ENCODE measurements at regions not wholly inside any gene's neighbourhood (a gene's known extent, or its start where the extent isn't known, plus 50 kb on each side); places are given as distances from the start of the nearest gene placed in this dataset.
"Not testable (repeated sequence)": the region's sequence is repeated elsewhere in the genome, so short reads cannot be mapped to it uniquely, and the experiment has no call there.

GRCh38 chr2:61677942-61678341 lies 139.8 kb upstream of the XPO1 start:
- intact Hi-C loops (cut with micrococcal nuclease): no loop called here

DNA sequence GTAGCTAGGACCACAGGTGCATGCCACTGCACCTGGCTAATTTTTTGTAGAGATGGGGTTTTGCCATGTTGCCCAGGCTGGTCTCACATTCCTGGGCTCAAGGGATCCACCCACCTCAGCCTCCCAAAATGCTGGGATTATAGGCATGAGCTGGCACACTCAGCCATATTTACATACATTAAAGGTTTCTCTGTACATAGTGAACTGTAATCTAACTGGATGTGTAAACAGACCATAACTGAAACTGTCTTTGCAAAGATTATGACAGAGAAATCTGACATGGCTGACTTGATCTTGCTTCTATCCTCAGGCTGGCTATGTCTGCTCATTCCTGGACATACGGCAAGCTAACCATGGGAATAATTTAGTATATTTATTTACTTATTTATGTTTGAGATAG lies 139.2 kb upstream of the XPO1 start:
- intact Hi-C loops (cut with micrococcal nuclease): no loop called here

GRCh38 chr2:61675204-61675603 lies 137.0 kb upstream of the XPO1 start:
- intact Hi-C loops (cut with micrococcal nuclease): no loop called here

DNA sequence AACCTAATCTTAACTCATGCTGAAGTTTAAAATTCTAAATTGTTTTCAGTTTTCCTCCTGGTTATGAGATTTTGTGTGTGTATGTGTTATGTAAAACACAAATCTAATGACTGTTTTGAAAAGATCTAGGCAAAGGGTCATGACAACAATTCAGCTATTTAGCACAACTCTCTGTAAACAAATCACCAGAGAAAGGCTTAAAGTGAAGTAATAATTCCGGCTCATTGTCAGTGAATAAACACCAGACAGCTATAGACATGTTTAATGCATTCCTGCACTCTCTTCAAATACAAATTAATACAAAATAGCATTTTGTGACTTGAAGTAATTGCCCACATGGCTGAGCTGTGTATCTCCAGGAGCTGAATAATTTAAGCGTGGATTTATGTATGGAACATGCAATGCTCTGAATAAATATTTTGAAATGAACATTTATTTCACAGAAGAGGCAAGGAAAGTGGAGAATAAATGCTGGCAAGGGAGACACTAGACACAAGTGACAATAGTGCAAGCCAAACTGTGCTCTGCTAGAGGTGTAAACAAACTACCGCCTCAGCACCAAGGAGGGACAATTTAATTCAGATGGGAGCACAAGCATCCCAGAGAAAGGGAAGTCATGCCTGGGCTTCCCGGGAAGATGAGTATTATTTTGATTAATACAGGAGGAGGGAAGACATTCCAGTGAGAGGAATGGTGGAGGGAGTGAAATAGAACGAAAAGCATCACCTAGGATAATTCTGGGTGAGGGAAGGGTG lies 133.6 kb upstream of the XPO1 start:
- intact Hi-C loops (cut with micrococcal nuclease): loop anchor here (1.0 to 2.0 kb wide), 2 partner anchors 23 to 133 kb away; partner anchors contain the start of gene XPO1

GRCh38 chr2:61670591-61671501 lies 132.7 kb upstream of the XPO1 start:
- intact Hi-C loops (cut with micrococcal nuclease): loop anchor here (1.0 to 2.0 kb wide), 2 partner anchors 23 to 132 kb away; partner anchors contain the start of gene XPO1

DNA sequence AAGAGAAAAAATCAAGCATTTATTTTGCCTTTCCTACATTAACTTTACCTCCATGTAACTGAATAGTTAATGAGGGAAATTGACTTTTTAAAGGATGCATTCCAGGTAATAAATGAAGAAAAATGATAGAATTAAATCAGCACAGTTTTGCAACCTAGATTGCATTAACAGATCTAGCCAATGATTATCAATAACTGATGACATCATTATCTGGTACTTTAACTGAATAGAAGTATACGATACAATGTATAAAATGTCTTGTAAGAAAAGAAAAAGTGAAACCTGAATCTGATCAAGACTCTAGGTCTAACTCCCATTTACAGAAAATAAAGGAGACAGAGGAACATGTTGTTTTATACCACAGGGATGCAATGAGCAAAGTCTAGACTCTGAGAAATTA lies 126.0 kb upstream of the XPO1 start:
- intact Hi-C loops (cut with micrococcal nuclease): no loop called here

GRCh38 chr2:61662990-61663389 lies 124.8 kb upstream of the XPO1 start:
- intact Hi-C loops (cut with micrococcal nuclease): no loop called here

DNA sequence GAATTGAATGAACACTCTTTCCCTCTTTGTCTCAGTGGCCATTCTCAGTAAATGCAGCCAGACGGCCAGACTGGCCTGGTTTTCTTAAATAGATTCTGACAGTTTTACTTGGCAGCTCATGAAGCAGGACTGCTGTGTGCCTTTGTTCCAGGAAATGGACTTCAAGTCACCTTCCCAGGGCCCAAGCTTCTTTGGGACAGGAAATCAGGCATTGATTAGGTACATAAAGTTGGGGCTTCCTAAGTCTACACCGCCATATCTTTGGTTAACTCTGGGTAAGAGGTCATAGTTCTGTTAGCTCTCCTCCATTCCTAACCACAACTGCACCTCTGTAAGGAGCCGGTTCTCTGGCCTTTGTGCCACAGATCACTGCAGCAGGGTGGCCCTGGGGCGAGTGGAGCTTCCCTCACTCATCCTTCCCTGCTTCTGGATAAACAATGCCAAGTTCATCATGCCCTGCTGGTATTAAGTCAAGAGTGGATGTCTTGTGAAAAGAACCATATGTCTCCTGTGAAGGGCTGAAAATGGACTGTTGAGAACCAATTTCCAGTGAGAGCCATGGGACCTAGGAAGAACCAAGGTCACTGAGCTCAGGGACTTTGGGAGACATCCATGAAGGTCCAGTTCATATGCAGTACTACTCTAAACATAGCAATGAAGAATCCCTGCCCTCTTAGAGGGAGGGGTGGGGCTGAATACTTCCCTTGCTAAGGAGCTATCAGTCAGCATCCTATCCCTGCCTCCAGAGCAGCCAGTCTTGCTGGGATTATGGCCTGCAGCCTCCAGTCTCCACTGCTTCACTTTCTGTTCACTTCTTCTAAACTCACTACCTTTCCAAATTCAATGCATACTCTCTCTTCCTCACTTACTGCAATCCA lies 122.6 kb upstream of the XPO1 start:
- intact Hi-C loops (cut with micrococcal nuclease): no loop called here

GRCh38 chr2:61658841-61659780 lies 121.0 kb upstream of the XPO1 start:
- intact Hi-C loops (cut with micrococcal nuclease): loop anchor here (2.0 kb wide), 1 partner anchor 232 kb away; no protein-coding TSS in a partner anchor

DNA sequence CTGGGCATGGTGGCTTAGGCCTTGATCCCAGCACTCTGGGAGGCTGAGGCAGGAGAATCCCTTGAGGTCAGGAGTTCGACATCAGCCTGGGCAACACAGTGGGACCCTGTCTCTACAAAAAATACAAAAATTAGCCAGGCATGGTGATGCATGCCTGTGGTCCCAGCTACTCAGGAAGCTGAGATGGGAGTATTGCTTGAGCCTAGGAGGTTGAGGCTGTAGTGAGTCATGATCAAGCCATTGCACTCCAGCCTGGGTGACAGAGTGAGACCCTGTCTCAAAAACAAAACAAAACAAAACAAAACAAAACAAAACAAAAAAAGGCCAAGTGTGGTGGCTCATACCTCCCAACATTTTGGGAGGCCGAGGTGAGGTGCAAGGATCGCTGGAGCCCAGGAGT lies 111.8 kb upstream of the XPO1 start:
- intact Hi-C loops (cut with micrococcal nuclease): not testable (repeated sequence)

GRCh38 chr2:61649021-61649420 lies 110.9 kb upstream of the XPO1 start:
- intact Hi-C loops (cut with micrococcal nuclease): no loop called here

DNA sequence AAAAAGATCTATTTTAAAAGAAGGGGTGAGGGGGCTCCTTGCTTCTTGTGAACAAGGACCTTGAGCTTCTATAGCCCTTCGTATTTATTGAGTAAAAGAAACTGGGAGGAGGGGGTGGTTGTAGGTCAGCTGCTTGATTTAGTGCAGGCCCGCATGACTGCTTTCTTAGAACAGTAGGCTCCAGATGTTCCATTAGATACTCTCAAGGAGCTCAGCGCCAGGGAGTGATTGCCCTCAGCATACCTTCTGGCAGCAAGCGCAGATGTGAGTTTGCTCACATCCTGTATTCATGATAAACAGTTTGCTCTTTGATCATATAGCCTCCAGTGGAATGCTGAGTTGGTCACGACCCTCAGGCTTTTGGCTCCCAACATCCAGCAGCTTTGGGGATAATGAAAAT lies 108.9 kb upstream of the XPO1 start:
- intact Hi-C loops (cut with micrococcal nuclease): no loop called here

DNA sequence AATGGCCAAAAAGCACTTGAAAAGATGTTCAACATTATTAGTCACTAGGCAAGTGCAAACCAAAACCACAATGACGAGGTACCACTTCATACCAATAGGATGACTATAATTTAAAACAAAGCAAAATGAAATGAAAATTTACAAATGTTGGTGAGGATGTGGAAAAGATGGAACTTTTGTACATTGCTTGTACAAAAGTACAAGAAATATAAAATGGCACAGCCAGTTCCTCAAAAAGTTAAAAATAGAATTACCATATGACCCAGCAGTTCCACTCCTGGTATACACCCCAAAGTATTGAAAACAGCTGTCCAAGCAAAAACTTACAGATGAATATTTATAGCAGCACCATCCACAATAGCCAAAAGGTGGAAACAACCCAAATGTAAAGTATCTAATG lies 107.8 kb upstream of the XPO1 start:
- intact Hi-C loops (cut with micrococcal nuclease): no loop called here

DNA sequence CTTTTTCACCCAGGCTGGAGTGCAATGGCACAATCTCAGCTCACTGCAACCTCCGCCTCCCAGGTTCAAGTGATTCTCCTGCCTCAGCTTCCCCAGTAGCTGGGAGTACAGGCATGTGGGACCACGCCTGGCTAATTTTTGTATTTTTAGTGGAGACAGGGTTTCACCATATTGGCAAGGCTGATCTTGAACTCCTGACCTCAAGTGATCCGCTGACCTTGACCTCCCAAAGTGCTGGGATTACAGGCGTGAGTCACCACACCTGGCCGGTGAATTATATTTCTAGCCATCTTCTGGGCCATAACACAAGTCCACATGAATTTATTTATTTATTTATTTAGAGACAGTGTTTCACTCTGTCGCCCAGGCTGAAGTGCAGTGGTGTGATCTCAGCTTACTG lies 105.0 kb upstream of the XPO1 start:
- intact Hi-C loops (cut with micrococcal nuclease): not testable (repeated sequence)

DNA sequence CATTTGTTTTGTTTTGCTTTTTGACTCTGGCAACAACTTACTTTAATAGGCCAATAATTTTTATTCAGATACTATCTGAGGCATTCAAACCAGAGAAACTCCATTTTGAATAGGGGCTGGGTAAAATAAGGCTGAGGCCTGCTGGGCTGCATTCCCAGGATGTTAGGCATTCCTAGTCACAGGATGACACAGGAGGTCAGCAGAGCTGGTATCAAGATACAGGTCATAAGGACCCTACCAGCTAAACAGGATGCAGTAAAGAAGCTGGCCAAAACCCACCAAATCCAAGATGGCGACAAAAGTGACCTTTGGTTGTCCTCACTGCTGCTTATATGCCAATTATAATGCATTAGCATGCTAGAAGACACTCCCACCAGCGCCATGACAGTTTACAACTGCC lies 102.2 kb upstream of the XPO1 start:
- intact Hi-C loops (cut with micrococcal nuclease): no loop called here

DNA sequence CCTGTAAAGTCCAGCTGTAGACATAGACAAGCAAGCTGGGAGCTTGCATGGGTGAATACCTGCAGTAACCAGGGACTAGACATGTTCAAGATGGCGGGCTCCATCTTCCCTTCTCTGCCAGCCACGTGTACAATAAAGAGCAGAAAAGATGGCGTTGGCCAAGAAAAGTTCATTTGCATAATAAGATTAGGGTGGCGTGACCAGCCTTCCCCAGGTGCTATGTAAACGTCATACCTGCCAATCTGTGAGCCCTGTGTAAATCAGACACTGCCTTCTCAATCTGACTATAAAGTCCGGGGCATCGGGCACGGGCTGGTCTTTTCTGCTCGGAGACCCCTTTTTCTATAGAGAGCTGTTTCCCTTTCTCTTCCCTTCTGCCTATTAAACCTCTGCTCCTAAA lies 101.6 kb upstream of the XPO1 start:
- intact Hi-C loops (cut with micrococcal nuclease): no loop called here

- intact Hi-C loops (cut with micrococcal nuclease): no loop called here
Observed at GRCh38 chr2:61636686-61637085, 98.5 kb upstream of the XPO1 start.

- intact Hi-C loops (cut with micrococcal nuclease): no loop called here
Observed at GRCh38 chr2:61634512-61634911, 96.4 kb upstream of the XPO1 start.

DNA sequence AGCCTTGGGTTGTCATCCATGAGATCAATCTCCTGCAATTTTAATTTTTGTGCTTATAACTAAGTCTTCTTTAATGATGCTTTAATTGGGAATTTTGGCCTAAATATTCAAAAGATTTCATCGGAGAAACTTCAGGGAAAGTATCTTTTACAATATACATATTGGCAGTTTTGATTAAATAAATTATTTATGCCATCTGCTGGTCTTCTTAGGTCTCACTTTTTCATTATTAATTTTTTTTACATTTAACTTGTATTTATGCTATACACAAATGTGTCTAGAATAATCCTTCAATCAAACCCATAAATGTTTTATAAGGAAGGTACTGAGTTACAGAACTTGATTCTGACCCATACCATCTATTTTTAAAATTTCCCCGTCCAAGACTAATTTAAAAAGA lies 95.1 kb upstream of the XPO1 start:
- intact Hi-C loops (cut with micrococcal nuclease): no loop called here
